Kidney capillary endothelial cell (primary cell): ENCODE measurements at regions not wholly inside any gene's neighbourhood (a gene's known extent, or its start where the extent isn't known, plus 50 kb on each side); places are given as distances from the start of the nearest gene placed in this dataset.

Experiments used
- DNase-seq: peaks from one replicate; pipeline ENCODE4 v3.0.0-alpha.2; 2018; ENCODE audit warnings: low spot score

DNA sequence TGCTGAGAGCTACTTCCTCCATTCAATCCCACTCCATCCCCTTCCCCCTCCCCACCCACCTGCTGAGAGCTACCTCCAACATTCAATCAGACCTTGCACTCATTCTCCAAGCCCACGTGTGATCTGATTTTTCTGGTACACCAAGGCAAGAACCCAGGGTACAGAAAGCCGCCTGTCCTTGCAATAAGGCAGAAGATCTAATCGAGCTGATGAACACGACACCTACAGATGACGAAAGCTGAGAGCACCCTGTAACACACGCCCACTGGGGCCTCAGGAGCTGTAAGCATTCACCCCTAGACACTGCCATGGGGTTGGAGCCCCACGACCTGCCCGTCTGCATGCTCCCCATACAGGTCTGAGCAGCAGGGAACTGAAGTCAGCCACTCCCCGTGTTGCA, 58.3 kb downstream of the TRIML1 start:
- no peak for DNase-seq

DNA sequence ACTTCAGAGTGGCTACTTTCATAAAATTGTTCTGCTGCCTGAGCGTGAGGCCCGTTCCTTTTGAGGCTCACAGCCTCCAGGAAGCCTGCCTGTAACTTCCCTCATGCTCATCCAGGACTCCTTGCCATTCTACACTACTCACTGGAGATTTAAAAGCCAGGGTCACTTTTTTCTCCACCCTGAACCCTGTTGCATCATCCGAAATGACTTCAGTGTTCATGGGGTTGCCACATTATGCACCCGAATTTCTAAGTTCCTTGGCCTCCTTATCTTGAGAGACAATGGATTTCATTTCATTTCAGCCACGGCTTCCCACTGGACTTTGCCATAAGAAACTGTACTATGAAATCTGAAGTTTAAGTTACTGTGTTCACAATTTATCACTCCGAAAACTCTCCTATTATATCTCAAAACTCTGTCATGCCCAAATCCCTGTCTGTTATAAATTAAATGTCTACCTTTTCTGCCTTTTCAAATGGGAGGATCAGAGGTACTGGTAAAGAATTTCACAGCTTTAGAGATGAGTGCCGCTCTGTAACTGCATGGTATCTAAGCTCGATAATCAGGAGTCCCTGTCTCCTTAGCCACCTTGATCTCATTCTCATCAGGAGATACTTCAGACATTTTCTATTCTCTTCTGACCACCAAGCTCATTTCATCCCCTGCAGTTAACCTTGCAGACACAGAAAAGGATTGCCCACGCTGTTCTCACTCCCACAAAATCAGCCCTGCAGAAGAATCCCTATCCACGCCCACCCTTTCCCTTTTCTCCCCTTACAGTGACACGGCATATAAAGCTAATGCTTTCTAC, 59.9 kb downstream of the TRIML1 start:
- DNase-seq = no peak

DNA sequence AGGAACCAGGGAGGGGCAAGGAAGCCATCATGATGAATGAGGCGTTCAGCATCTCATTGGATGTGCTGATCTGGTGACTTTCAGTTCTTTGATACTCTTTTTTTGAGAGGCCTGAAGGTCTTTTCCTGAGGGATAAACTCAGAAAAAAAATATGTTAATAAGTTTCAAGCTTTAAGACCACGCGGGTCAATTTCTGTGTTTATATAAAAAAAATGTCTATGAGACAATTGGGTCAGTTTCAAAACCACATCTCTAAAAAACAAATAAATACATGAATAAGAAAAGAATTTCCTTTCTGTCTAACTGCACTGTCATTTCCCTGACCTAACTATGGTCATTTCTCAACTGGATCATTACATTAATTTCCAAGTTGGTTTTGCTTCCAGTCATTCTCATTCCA, 62.6 kb downstream of the TRIML1 start:
- DNase-seq = no peak

GRCh38 chr4:188206783-188207182, 67.5 kb downstream of the TRIML1 start:
- DNase-seq = no peak

DNA sequence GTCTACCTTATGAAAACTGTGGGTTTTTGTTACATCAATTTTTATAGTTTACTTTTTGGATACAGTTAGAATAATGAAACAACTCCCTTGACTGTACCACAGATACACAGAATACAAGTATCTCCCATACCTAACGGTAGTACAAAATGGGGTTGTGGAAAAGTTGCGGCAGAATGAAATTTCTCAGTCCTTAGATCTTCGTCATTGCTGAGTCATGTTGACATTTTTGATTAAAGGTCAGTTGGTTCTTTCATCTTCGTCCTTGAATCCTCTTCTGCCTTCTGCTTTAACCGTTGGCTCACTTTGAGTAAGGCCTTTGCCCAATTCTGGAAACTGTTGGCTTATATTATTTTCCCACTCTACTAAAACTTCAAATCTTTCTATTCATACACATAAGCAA, 75.6 kb downstream of the TRIML1 start:
- no peak for DNase-seq

DNA sequence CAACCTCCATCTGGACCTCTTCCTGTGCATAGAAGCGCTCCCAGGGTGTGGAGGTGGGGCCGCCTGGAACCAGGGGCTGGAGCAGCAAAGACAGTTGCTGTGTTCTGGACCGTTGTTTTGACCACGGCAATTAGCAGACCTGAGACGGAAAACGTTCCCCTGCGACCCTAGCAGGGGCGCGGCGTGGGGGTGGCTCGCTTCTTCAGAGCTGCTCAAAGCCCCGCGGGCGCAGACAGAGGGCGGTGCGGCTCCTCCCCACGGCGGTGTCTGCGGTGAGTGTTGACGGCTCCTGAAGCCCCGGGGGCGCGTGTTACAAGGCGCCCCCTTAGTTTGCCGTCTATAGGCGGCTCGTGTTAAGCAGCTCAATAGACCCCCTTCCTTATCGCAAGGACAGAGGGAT, 79.2 kb downstream of the TRIML1 start:
- no peak for DNase-seq

- DNase-seq = no peak
Measured at GRCh38 chr4:188220006-188220405, 80.8 kb downstream of the TRIML1 start.

- DNase-seq = no peak
Measured at GRCh38 chr4:188221090-188221489, 81.8 kb downstream of the TRIML1 start.

- DNase-seq = no peak
Measured at GRCh38 chr4:188228279-188228678, 89.0 kb downstream of the TRIML1 start.

DNA sequence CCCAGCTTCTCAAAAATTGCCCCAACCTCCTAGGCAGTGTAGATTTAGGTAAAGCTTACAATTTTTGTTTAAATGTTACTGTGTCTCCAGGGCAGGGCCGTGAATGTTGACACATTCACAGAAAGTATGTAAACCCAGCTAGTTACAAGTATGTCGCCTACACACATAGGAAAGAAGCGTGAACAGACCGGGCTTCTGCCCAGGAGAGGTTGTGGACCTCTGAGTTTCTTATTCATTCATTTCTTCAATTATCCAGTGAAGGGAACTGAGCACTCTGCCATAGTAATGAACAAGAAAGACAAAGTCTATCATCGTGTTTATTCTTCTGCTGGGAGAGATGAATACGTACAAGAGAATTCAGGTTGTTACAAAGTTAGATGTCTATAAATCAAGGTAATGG, 93.2 kb downstream of the TRIML1 start:
- DNase-seq = no peak

DNA sequence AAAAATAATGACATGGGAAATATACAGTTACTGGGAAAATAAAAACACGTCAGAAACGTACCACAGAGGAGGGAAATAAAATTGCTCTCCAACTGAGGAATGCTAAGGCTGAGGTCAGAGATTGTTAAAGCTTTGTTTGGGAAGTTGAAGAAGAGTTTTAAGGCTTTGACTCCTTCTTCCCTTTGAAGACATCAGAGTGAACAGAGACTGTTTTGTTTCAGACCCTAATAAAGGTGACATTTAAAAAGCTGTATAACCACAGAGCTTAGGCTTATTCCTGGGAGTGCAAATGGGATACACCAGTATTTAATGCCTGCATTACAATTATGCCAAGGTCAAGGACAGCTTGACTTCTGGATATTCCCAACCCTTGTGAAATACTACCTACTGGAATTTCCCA, 102.8 kb downstream of the TRIML1 start:
- no peak for DNase-seq

DNA sequence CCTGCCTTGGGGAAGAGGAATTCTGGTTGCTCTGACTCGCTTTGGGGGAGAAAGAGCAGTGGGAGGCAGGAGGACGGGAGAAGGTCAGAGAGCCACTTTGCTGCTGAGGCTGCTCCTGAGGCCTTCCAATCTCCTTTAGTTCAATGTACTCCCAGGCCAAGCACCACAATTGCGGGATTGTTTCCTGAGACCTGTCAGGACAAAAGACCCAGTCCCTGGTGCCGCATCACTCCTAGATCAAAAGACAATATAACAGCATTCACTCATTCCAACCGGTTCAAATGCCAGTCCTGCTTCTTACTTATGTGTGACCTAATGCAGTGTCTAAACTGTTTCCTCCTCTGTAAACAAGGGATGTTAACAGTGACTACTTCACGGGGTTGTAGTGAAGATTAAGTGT, 106.4 kb downstream of the TRIML1 start:
- no peak for DNase-seq

GRCh38 chr4:188246488-188246887, 107.2 kb downstream of the TRIML1 start:
- DNase-seq = no peak

DNA sequence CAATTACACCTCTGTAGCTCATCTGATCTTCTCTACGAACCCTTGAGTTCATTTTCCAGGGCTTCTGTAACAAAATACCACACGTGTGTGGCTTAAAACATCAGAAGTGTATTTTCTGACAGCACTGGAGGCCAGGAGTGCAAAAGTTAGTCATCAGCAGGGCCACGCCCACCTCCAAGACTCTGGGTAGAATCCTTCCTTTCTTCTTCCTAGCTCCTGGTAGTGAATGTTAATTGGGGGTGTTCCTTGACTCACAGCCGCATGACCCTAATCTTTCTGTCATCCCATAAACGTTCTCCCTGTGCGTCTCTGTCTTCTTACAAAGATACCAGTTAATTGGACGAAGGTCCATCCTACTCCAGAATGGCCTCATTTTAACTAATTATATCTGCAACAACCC, 115.0 kb downstream of the TRIML1 start:
- no peak for DNase-seq

DNA sequence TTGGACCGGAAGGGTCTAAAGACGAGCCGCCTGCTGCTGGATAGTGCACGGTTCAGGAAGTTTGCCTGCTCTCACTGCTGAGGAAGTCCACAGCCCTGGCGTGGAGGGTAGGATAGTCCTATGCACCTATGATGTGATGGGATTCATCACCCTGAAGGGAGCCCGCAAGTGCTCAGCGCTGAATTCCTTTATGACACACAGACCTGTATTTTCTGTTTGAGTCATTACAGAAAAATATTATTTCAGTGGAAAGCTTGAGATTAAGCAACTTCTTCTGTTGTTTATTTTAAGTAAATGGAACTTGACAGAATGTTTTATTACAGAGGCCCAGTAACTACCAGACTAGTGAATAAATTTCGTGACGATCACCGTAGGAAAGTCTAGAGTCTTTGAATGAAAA, 123.2 kb downstream of the TRIML1 start:
- no peak for DNase-seq

DNA sequence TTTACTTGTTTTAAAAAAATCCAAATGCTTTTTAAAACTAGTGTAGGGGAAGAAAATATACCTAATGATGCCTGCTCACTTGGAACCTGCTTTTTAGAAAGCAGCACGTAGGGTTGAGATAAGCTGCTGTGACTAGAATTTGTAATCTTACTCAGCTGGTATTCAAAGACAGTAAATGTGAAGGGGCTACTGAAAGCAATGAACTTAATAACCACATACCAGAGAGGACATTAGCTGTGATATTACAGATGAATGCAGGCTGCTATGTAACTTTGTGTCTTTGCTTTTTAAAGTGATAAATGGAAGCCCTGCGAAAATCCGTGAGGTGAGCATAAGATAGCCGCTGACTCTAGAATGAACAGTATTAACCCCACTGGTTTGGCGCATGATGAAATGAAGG, 124.1 kb downstream of the TRIML1 start:
- no peak for DNase-seq

DNA sequence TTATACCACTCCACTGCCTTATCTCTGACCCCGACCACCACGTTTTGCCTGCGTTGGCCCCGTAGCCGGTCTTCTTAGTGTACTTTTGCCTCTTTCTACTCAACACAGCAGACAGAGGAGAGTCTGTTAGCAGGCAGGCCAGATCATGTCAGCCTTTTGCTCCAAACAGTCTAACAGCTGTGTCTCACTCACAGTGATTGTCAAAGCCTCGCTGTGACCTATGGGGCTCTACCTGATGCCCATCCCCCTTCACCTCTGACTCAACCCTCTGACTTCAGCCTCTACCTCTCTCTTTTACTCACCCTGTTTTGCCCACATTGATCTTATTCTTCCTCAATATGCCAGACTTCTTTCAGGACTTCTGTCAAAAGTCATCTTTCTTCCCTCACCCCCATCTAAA, 127.1 kb downstream of the TRIML1 start:
- no peak for DNase-seq

DNA sequence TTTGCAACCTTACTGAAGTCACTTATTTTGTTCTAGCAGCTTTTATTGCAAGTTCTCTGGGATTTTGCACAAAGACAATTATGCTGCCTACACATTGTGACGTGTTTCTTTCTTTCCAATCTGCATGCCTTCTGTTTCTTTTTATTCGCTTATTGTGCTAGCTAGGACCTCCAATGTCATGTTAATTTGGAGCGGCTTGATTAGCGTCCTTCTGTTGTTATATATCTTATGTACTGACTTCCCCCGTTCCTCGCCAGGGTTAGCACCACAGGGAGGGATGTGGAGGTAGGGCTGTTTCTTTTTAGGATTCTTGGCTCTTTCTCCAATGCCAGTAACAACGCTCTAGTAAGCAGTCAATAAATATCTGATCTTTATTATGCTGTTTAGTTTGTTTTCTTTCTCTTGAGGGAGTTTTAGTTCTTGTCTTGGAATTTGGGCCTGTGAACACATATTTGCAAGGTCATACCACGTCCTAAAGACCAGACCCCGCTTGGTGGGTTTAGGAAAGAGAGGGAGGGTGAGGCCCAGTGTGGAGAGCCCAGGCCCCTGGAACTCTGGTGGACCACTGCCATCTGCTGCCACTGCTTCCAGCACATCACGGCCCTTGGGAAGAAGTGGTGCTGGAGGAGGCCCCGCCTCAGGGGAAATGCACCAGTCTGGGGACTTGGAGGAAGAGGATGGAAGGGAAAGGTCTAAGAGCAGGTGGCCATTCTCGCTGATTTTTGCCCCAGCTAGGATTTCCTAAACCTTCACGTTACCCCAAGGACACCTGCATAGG, 129.1 kb downstream of the TRIML1 start:
- no peak for DNase-seq

- DNase-seq = no peak
Measured at GRCh38 chr4:188270273-188271069, 131.2 kb downstream of the TRIML1 start.

DNA sequence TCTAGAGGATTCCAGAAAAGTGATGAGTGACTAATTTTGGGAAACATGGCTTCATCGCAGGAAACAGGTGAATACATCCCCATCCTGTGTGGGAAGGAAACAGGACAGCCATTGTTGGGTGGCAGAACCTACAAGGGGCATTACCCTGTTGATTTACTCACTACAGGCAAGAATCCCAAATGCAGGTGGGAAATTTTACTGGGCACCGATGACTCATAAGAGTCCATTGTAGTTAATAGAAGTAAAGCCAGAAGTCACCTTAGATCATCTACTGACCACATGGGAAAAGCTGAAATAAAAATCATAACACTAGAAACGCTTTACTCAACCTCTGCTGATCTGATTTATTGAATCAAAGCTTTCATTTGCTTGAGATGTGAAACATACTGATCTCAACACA, 136.4 kb downstream of the TRIML1 start:
- no peak for DNase-seq

- DNase-seq = no peak
Measured at GRCh38 chr4:188279184-188279583, 139.9 kb downstream of the TRIML1 start.

- no peak for DNase-seq
Measured at GRCh38 chr4:188282471-188283232, 143.4 kb downstream of the TRIML1 start.
